Hepatocyte (in vitro differentiated cells): ENCODE measurements at regions not wholly inside any gene's neighbourhood (a gene's known extent, or its start where the extent isn't known, plus 50 kb on each side); places are given as distances from the start of the nearest gene placed in this dataset.

Experiments
- EZH2 ChIP-seq: fragments of 200-600 bp; sonication (generic); IDR thresholded peaks from 2 replicates; pipeline ENCODE4 v1.6.1; 2016; ENCODE audit warnings: antibody characterized with exemption, mild to moderate bottlenecking, borderline replicate concordance
- TF ChIP-seq, protein P1 (sequence below): fragments of 200-600 bp; sonication (generic); IDR thresholded peaks from 2 replicates; pipeline ENCODE4 v1.5.1; 2016; ENCODE audit warnings: antibody characterized with exemption, mild to moderate bottlenecking; ENCODE audit not compliant: poor library complexity

DNA sequence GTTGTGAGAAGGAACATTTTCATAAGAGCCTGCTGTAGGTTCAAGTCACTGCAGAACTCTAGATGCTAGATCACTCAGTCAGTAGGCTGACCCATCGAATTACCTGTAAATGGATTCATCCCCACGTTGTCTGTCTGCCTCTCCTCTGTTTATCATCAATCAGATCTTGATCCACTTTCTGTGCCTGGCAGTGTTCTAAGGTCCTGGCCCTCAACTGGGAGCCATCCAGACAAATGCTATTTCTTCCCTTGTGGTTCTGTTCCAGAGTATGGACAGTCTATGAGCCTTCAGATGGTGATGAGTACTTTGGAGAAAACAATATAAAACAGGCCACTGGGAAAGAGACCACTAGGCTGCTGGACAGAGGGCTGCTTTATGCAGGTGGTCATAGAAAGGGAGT lies 699.4 kb upstream of the TMEM132C start:
- TF ChIP-seq, protein P1, sequence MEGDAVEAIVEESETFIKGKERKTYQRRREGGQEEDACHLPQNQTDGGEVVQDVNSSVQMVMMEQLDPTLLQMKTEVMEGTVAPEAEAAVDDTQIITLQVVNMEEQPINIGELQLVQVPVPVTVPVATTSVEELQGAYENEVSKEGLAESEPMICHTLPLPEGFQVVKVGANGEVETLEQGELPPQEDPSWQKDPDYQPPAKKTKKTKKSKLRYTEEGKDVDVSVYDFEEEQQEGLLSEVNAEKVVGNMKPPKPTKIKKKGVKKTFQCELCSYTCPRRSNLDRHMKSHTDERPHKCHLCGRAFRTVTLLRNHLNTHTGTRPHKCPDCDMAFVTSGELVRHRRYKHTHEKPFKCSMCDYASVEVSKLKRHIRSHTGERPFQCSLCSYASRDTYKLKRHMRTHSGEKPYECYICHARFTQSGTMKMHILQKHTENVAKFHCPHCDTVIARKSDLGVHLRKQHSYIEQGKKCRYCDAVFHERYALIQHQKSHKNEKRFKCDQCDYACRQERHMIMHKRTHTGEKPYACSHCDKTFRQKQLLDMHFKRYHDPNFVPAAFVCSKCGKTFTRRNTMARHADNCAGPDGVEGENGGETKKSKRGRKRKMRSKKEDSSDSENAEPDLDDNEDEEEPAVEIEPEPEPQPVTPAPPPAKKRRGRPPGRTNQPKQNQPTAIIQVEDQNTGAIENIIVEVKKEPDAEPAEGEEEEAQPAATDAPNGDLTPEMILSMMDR, result no peak
- no peak for TF ChIP-seq EZH2
